ENCODE measurements at regions not wholly inside any gene's neighbourhood (a gene's known extent, or its start where the extent isn't known, plus 50 kb on each side); places are given as distances from the start of the nearest gene placed in this dataset.
A peak's percentile ranks its signal among the peaks of the same experiment; 100 is the strongest.

GRCh38 chr2:157182834-157183396 lies 74.6 kb upstream of the GALNT5 start:
- TF ChIP-seq, protein P1, sequence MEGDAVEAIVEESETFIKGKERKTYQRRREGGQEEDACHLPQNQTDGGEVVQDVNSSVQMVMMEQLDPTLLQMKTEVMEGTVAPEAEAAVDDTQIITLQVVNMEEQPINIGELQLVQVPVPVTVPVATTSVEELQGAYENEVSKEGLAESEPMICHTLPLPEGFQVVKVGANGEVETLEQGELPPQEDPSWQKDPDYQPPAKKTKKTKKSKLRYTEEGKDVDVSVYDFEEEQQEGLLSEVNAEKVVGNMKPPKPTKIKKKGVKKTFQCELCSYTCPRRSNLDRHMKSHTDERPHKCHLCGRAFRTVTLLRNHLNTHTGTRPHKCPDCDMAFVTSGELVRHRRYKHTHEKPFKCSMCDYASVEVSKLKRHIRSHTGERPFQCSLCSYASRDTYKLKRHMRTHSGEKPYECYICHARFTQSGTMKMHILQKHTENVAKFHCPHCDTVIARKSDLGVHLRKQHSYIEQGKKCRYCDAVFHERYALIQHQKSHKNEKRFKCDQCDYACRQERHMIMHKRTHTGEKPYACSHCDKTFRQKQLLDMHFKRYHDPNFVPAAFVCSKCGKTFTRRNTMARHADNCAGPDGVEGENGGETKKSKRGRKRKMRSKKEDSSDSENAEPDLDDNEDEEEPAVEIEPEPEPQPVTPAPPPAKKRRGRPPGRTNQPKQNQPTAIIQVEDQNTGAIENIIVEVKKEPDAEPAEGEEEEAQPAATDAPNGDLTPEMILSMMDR (IDR thresholded peaks at IDR 0.05; ENCODE audit: control insufficient read depth, extremely low read depth, insufficient read depth): no peak
- no peak overlapping the region for H3K4me3 ChIP-seq (ENCODE audit: low read depth, low read length)
- DNase-seq (ENCODE audit: low read depth): peak; percentile 87

GRCh38 chr2:157184161-157184895 lies 73.2 kb upstream of the GALNT5 start:
- no peak for DNase-seq (ENCODE audit: low read depth)
- no peak overlapping the region for H3K4me3 ChIP-seq (ENCODE audit: low read depth, low read length)
- TF ChIP-seq, protein P1 (IDR thresholded peaks at IDR 0.05; ENCODE audit: control insufficient read depth, extremely low read depth, insufficient read depth): no peak

- DNase-seq (ENCODE audit: low read depth): no peak
- no peak overlapping the region for H3K4me3 ChIP-seq (ENCODE audit: low read depth, low read length)
- TF ChIP-seq, protein P1 (IDR thresholded peaks at IDR 0.05; ENCODE audit: control insufficient read depth, extremely low read depth, insufficient read depth): no peak
Measured at GRCh38 chr2:157185476-157186227, 71.9 kb upstream of the GALNT5 start.

DNA sequence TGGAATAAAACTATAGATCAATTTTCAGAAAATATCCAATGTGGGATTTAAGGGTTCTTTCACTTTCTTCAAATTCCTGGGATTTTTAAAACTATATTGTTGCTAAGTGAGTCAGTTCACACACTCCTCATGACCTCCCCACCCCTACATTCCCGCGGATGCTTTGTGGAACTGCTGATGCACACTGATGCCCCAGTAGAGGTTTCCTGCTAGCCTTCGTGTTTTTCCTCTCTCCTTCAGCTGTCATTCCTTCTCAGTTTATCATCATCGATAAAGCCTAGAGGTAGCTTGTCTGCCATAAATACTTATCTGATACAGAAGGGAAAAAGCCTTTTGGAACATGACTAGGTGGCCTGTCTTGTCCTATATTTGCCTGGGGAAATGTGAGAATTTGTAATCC lies 67.4 kb upstream of the GALNT5 start:
- DNase-seq (ENCODE audit: low read depth): no peak
- no peak overlapping the region for H3K4me3 ChIP-seq (ENCODE audit: low read depth, low read length)
- TF ChIP-seq, protein P1 (IDR thresholded peaks at IDR 0.05; ENCODE audit: control insufficient read depth, extremely low read depth, insufficient read depth): no peak

- no peak overlapping the region for H3K4me3 ChIP-seq (ENCODE audit: low read depth, low read length)
- TF ChIP-seq, protein P1 (IDR thresholded peaks at IDR 0.05; ENCODE audit: control insufficient read depth, extremely low read depth, insufficient read depth): no peak
- no peak for DNase-seq (ENCODE audit: low read depth)
Measured at GRCh38 chr2:157191186-157191585, 66.3 kb upstream of the GALNT5 start.

DNA sequence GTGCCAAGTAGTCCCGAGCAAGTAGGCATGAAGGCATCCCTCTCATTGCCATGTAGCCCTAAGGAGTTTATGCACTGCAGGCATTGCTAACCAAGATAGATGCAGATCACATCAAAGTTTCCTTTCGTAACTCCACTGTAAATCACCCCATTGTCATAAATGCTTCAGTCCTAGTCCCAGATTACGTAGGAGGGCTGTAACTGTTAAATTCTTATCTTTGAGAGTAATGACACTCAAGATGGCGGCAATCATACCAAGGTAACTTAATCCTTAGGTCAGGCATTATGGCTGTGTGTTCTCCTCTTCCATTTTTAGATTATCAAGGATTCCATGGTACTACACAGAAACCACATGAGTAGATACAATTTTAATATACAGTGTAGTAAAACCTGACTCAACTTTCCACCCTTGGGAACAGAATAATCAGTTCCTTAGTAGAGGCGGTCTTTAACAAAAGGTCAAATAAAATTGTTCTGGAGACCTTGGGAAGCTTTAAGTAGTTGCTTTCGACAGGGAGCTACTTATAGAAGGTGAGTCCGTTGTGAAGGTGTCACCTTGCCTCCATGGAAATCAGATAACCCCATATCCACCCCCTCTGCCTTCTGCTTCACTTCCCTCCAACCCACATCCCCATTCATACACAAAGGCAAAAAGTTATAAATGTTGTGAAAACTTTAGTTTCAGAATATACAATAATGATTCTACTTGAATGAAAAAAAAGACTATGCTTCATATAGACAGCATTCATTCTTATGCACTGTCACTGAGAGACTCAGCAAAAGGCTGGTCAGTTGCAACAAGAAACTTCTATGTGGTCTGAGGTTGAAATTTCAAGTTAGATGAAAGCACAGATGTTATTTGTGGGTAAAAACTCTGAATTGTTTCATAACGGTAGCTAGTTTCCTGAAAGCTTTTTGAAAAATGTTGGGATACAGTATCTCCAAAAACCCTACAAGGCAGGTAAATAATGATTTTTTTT lies 64.8 kb upstream of the GALNT5 start:
- no peak for DNase-seq (ENCODE audit: low read depth)
- H3K4me3 ChIP-seq (ENCODE audit: low read depth, low read length): no peak overlapping the region
- TF ChIP-seq, protein P1 (IDR thresholded peaks at IDR 0.05; ENCODE audit: control insufficient read depth, extremely low read depth, insufficient read depth): no peak
